ENCODE measurements at regions not wholly inside any gene's neighbourhood (a gene's known extent, or its start where the extent isn't known, plus 50 kb on each side); places are given as distances from the start of the nearest gene placed in this dataset.

DNA sequence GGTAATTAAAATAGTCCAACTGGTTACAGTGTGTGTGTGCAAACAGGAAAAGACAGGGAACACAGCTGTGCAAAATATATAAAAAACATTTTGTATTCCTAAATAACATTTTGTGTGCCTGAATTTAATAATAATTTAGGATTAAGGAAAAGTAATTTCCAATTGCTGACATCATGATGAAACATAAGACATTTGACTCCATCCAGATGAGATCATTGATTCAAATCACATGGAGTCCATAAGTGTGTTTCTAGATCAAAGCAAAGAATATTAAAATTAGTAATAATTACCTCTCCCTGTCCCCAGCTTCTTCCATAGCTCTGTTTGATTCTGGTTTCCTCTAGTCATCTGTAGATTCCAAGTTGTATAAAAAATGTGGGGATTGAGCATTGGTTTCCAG lies 64.6 kb upstream of the BTN3A2 start:
- Histone ChIP-seq H2BK12ac (ENCODE audit: insufficient read length, low read depth, low read length) (no peak overlapping the region), H2BK20ac (ENCODE audit: low read depth, low read length, poor library complexity, severe bottlenecking) (no peak overlapping the region), H3K14ac (ENCODE audit: insufficient read depth, low read length) (no peak overlapping the region), H3K4me1 (ENCODE audit: insufficient read depth, low read length) (no peaks in the 10 kb centered on the region), H3T11ph (ENCODE audit: low read length) (no peak overlapping the region), H3K4me2 (ENCODE audit: insufficient read depth, insufficient read length, low read length) (no peak overlapping the region), H3K27ac (ENCODE audit: insufficient read length, low read depth, low read length) (no peak overlapping the region), H2BK5ac (ENCODE audit: insufficient read length, low read length) (no peak overlapping the region), H4K8ac (replicated peaks; ENCODE audit: insufficient read length, low read depth, low read length) (no peak overlapping the region), H2AFZ (ENCODE audit: low read length) (no peak overlapping the region), H3K4ac (ENCODE audit: low read depth, low read length) (no peak overlapping the region), H3K9me3 (ENCODE audit: control insufficient read depth, low read depth, low read length) (no peaks in the 10 kb centered on the region), H3K79me1 (ENCODE audit: insufficient read depth, low read depth, low read length, poor library complexity, severe bottlenecking) (no peaks in the 10 kb centered on the region), H3K27me3 (ENCODE audit: insufficient read depth, low read length) (no peaks in the 10 kb centered on the region), H4K5ac (ENCODE audit: insufficient read length, low read depth, low read length) (no peak overlapping the region), H3K56ac (ENCODE audit: insufficient read length, low read depth, low read length) (no peak overlapping the region), H4K20me1 (ENCODE audit: control insufficient read depth, insufficient read depth, insufficient read length) (no peaks in the 10 kb centered on the region), H3K79me2 (ENCODE audit: insufficient read depth, low read length) (no peaks in the 10 kb centered on the region), H4K91ac (ENCODE audit: insufficient read length, low read depth, low read length) (no peak overlapping the region), H2BK120ac (ENCODE audit: low read depth, low read length, poor library complexity, severe bottlenecking) (no peak overlapping the region), H2BK15ac (ENCODE audit: low read depth, low read length) (no peak overlapping the region), H3K23me2 (ENCODE audit: insufficient read length, low read depth, low read length, poor library complexity, severe bottlenecking) (no peaks in the 10 kb centered on the region), H3K23ac (ENCODE audit: insufficient read length, low read depth, low read length) (no peak overlapping the region), H2AK5ac (ENCODE audit: insufficient read length, low read length) (no peak overlapping the region), H3K9ac (ENCODE audit: extremely low read depth, insufficient read length, low read length) (no peak overlapping the region), H3K18ac (ENCODE audit: insufficient read length, low read depth, low read length) (no peak overlapping the region)
- peaks cover under 1% of the 10 kb centered on the region; the same call in 1 of the 2 replicates for H3K27me3 Mint-ChIP-seq (ENCODE audit: low read depth)
- H3K36me3 Mint-ChIP-seq (ENCODE audit: insufficient read depth in 1 of 3, low read depth in 3 of 3): no peaks in the 10 kb centered on the region
- no peaks in the 10 kb centered on the region; a peak in 3 of 5 replicates for H3K9me3 Mint-ChIP-seq
- TF ChIP-seq, protein P1, sequence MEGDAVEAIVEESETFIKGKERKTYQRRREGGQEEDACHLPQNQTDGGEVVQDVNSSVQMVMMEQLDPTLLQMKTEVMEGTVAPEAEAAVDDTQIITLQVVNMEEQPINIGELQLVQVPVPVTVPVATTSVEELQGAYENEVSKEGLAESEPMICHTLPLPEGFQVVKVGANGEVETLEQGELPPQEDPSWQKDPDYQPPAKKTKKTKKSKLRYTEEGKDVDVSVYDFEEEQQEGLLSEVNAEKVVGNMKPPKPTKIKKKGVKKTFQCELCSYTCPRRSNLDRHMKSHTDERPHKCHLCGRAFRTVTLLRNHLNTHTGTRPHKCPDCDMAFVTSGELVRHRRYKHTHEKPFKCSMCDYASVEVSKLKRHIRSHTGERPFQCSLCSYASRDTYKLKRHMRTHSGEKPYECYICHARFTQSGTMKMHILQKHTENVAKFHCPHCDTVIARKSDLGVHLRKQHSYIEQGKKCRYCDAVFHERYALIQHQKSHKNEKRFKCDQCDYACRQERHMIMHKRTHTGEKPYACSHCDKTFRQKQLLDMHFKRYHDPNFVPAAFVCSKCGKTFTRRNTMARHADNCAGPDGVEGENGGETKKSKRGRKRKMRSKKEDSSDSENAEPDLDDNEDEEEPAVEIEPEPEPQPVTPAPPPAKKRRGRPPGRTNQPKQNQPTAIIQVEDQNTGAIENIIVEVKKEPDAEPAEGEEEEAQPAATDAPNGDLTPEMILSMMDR (conservative IDR thresholded peaks at IDR 0.05): no peak
- no peak for DNase-seq
- H3K4me3 Mint-ChIP-seq: no peak overlapping the region
- peaks cover 3 to 7% of the 10 kb centered on the region in 2 experiments for H3K4me1 Mint-ChIP-seq
- H3K27ac Mint-ChIP-seq: no peak overlapping the region

Measured in H9 (cell line).